Liver (tissue), 8 donors: ENCODE measurements at regions not wholly inside any gene's neighbourhood (a gene's known extent, or its start where the extent isn't known, plus 50 kb on each side); places are given as distances from the start of the nearest gene placed in this dataset.
A peak's percentile ranks its signal among the peaks of the same experiment; 100 is the strongest.

Source experiments
- DNase-seq: peaks from one replicate; pipeline ENCODE4 v3.0.0-alpha.2; 2017; ENCODE audit warnings: low spot score
- H3K27ac ChIP-seq, 2 donors: one replicate each; pipeline ENCODE4 v1.7.0; 2013; ENCODE audit warnings: inconsistent platforms in 2 of 2, low read length in 2 of 2, control low read depth in 1 of 2, low read depth in 1 of 2, mild to moderate bottlenecking in 1 of 2
- H3K27me3 ChIP-seq, 4 donors: one replicate each; pipeline versions ENCODE4 v1.6.1 to v1.7.0; 2013; ENCODE audit warnings: low read length in 3 of 4, inconsistent platforms in 1 of 4, mild to moderate bottlenecking in 1 of 4, moderate library complexity in 1 of 4; ENCODE audit not compliant: control insufficient read depth in 4 of 4, insufficient read depth in 4 of 4
- H3K36me3 ChIP-seq, 4 donors: one replicate each; pipeline versions ENCODE4 v1.6.1 to v1.7.0; 2013; ENCODE audit warnings: low read length in 3 of 4, mild to moderate bottlenecking in 3 of 4, low read depth in 1 of 4, moderate library complexity in 1 of 4; ENCODE audit not compliant: control insufficient read depth in 4 of 4, insufficient read depth in 3 of 4
- H3K4me1 ChIP-seq, 4 donors: one replicate each; pipeline versions ENCODE4 v1.6.1 to v1.7.0; 2013; ENCODE audit warnings: low read length in 3 of 4, mild to moderate bottlenecking in 3 of 4, moderate library complexity in 1 of 4; ENCODE audit not compliant: control insufficient read depth in 4 of 4, insufficient read depth in 4 of 4
- H3K4me3 ChIP-seq, 3 donors: one replicate each; pipeline versions ENCODE4 v1.6.1 to v1.7.0; 2013; ENCODE audit warnings: low read length in 3 of 3, control low read depth in 1 of 3, low read depth in 1 of 3, mild to moderate bottlenecking in 1 of 3
- H3K9ac ChIP-seq, 2 donors: one replicate each; pipeline ENCODE4 v1.7.0; 2013; ENCODE audit warnings: low read length in 2 of 2, mild to moderate bottlenecking in 2 of 2, moderate library complexity in 2 of 2, control low read depth in 1 of 2, low read depth in 1 of 2
- H3K9me3 ChIP-seq, 4 donors: one replicate each; pipeline versions ENCODE4 v1.6.1 to v1.7.0; 2013; ENCODE audit warnings: low read length in 3 of 4; ENCODE audit not compliant: control insufficient read depth in 4 of 4
- FOXA1 ChIP-seq: IDR thresholded peaks from 2 replicates; pipeline ENCODE4 v1.6.1; 2016; ENCODE audit warnings: antibody characterized with exemption
- FOXA2 ChIP-seq: IDR thresholded peaks from 2 replicates; pipeline ENCODE4 v1.6.1; 2016; ENCODE audit warnings: antibody characterized with exemption
- GABPA ChIP-seq, 2 donors: IDR thresholded peaks in 1 of 2; conservative IDR thresholded peaks in 1 of 2; 2 replicates each; pipeline ENCODE4 v1.6.1; 2016; ENCODE audit warnings: antibody characterized with exemption in 2 of 2, mild to moderate bottlenecking in 1 of 2, moderate library complexity in 1 of 2
- HNF4A ChIP-seq, 2 donors: conservative IDR thresholded peaks; 2 replicates each; pipeline ENCODE4 v1.6.1; 2016; ENCODE audit warnings: antibody characterized with exemption in 2 of 2, mild to moderate bottlenecking in 2 of 2
- HNF4G ChIP-seq: IDR thresholded peaks from 2 replicates; pipeline ENCODE4 v1.6.1; 2016; ENCODE audit warnings: antibody characterized with exemption
- JUND ChIP-seq, 2 donors: IDR thresholded peaks; 2 replicates each; pipeline ENCODE4 v1.6.1; 2016; ENCODE audit warnings: antibody characterized with exemption in 2 of 2
- MAX ChIP-seq: IDR thresholded peaks from 2 replicates; pipeline ENCODE4 v1.6.1; 2016; ENCODE audit warnings: antibody characterized with exemption
- NR2F2 ChIP-seq: IDR thresholded peaks from 2 replicates; pipeline ENCODE4 v1.6.1; 2016; ENCODE audit warnings: antibody characterized with exemption
- RAD21 ChIP-seq, 2 donors: IDR thresholded peaks; 2 replicates each; pipeline ENCODE4 v1.6.1; 2016; ENCODE audit warnings: antibody characterized with exemption in 2 of 2, mild to moderate bottlenecking in 2 of 2
- REST ChIP-seq: IDR thresholded peaks from 2 replicates; pipeline ENCODE4 v1.6.1; 2016; ENCODE audit warnings: antibody characterized with exemption, mild to moderate bottlenecking
- RXRA ChIP-seq, 2 donors: IDR thresholded peaks; 2 replicates each; pipeline ENCODE4 v1.6.1; 2017 to 2018; ENCODE audit warnings: antibody characterized with exemption in 2 of 2, mild to moderate bottlenecking in 1 of 2
- SP1 ChIP-seq: IDR thresholded peaks from 2 replicates; pipeline ENCODE4 v1.6.1; 2018; ENCODE audit warnings: antibody characterized with exemption, mild to moderate bottlenecking
- TAF1 ChIP-seq: conservative IDR thresholded peaks from 2 replicates; pipeline ENCODE4 v1.6.1; 2016; ENCODE audit warnings: antibody characterized with exemption, mild to moderate bottlenecking
- YY1 ChIP-seq: IDR thresholded peaks from 2 replicates; pipeline ENCODE4 v1.6.1; 2016; ENCODE audit warnings: antibody characterized with exemption, mild to moderate bottlenecking
- ZBTB33 ChIP-seq: IDR thresholded peaks from 2 replicates; pipeline ENCODE4 v1.6.1; 2016; ENCODE audit warnings: antibody characterized with exemption
- WGBS: extraction: QIAGEN DNeasy Blood & Tissue Kit; methylation state at CpG from one replicate; pipeline ENCODE4 v1.1.7; 2013; 5-methylcytosine and 5-hydroxymethylcytosine counted together
- TF ChIP-seq, protein P1 (sequence below): fragments of 150-350 bp; IDR thresholded peaks from 2 replicates; pipeline ENCODE4 v1.5.1; 2017; ENCODE audit warnings: improper control_type of control experiment, low read depth, low read length; ENCODE audit not compliant: missing input control
- TF ChIP-seq, protein P2 (sequence below): IDR thresholded peaks from 2 replicates; pipeline ENCODE4 v1.6.1; 2016; ENCODE audit warnings: antibody characterized with exemption
- donor health status: healthy.
- donor health status: healthy.
- donor health status: healthy.
- donor health status: healthy.
- donor health status: healthy.

- Histone ChIP-seq H3K9ac (no peak overlapping the region), H3K4me3 (no peak overlapping the region), H3K4me1 (peaks cover 3 to 8% (median 4%) of the 10 kb centered on the region in 4 donors), H3K9me3 (no peaks in the 10 kb centered on the region), H3K27me3 (no peaks in the 10 kb centered on the region), H3K36me3 (no peaks in the 10 kb centered on the region), H3K27ac (no peak overlapping the region)
- no peak for TF ChIP-seq RXRA (IDR thresholded peaks at IDR 0.05)
- no peak for TF ChIP-seq RAD21 (IDR thresholded peaks at IDR 0.05)
- no peak for TF ChIP-seq ZBTB33
- TF ChIP-seq NR2F2: no peak
- TF ChIP-seq FOXA2: no peak
- no peak for TF ChIP-seq FOXA1
- TF ChIP-seq HNF4A (conservative IDR thresholded peaks at IDR 0.05): no peak
- TF ChIP-seq JUND (IDR thresholded peaks at IDR 0.05): no peak
- TF ChIP-seq TAF1: no peak
- no peak for TF ChIP-seq MAX
- TF ChIP-seq REST: no peak
- TF ChIP-seq SP1: no peak
- no peak for DNase-seq
- 49% methylated on average over 3 of the region's 3 CpGs for whole genome bisulfite sequencing
Measured at GRCh38 chr18:57241869-57242268, 95.0 kb downstream of the BOD1L2 start.

GRCh38 chr18:57242285-57242684 is 95.4 kb downstream of the BOD1L2 start:
- Histone ChIP-seq H3K36me3 (no peaks in the 10 kb centered on the region), H3K27ac (no peak overlapping the region), H3K4me3 (no peak overlapping the region), H3K9ac (no peak overlapping the region), H3K9me3 (no peaks in the 10 kb centered on the region), H3K27me3 (no peaks in the 10 kb centered on the region), H3K4me1 (peaks cover 3 to 8% (median 4%) of the 10 kb centered on the region in 4 donors)
- TF ChIP-seq FOXA2 (peak; percentile 22), NR2F2 (no peak), YY1 (peak; percentile 35), HNF4G (no peak), REST (no peak), HNF4A (conservative IDR thresholded peaks at IDR 0.05) (peak; percentile 24 to 48), MAX (peak; percentile 18), GABPA (IDR thresholded peaks at IDR 0.05 in 1 of 2, conservative IDR thresholded peaks at IDR 0.05 in 1 of 2) (no peak), RAD21 (IDR thresholded peaks at IDR 0.05) (peak in 1 of 2 donors; percentile 34), TAF1 (no peak), ZBTB33 (no peak), FOXA1 (no peak), JUND (IDR thresholded peaks at IDR 0.05) (no peak), RXRA (IDR thresholded peaks at IDR 0.05) (peak; percentile 86 to 88), SP1 (no peak)
- TF ChIP-seq, protein P1, sequence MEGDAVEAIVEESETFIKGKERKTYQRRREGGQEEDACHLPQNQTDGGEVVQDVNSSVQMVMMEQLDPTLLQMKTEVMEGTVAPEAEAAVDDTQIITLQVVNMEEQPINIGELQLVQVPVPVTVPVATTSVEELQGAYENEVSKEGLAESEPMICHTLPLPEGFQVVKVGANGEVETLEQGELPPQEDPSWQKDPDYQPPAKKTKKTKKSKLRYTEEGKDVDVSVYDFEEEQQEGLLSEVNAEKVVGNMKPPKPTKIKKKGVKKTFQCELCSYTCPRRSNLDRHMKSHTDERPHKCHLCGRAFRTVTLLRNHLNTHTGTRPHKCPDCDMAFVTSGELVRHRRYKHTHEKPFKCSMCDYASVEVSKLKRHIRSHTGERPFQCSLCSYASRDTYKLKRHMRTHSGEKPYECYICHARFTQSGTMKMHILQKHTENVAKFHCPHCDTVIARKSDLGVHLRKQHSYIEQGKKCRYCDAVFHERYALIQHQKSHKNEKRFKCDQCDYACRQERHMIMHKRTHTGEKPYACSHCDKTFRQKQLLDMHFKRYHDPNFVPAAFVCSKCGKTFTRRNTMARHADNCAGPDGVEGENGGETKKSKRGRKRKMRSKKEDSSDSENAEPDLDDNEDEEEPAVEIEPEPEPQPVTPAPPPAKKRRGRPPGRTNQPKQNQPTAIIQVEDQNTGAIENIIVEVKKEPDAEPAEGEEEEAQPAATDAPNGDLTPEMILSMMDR: no peak
- TF ChIP-seq, protein P2, sequence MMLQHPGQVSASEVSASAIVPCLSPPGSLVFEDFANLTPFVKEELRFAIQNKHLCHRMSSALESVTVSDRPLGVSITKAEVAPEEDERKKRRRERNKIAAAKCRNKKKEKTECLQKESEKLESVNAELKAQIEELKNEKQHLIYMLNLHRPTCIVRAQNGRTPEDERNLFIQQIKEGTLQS: no peak
- WGBS: 50% methylated on average over 2 of the region's 2 CpGs
- no peak for DNase-seq
